Fibroblast of mammary gland (primary cell): ENCODE measurements at regions not wholly inside any gene's neighbourhood (a gene's known extent, or its start where the extent isn't known, plus 50 kb on each side); places are given as distances from the start of the nearest gene placed in this dataset.

Experiments used
- DNase-seq: peaks from one replicate; pipeline ENCODE4 v3.0.0-alpha.2; 2010; ENCODE audit warnings: low read depth
- H3K4me3 ChIP-seq: 2 replicates; pipeline ENCODE4 v1.5.1; 2011; ENCODE audit warnings: low read depth, mild to moderate bottlenecking, low read length, moderate library complexity; ENCODE audit not compliant: control insufficient read depth
- CTCF ChIP-seq: conservative IDR thresholded peaks from 2 replicates; pipeline ENCODE4 v1.5.1; 2011; ENCODE audit warnings: low read depth, low read length, inconsistent platforms; ENCODE audit not compliant: control insufficient read depth, insufficient read depth

- no peak for TF ChIP-seq CTCF
- peak; percentile 96 for DNase-seq
Observed at GRCh38 chr18:34659579-34660517, 50.2 kb upstream of the DTNA start.

More at GRCh38 chr18:34659579-34660517, 50.2 kb upstream of the DTNA start:
- no peak overlapping the region for H3K4me3 ChIP-seq
